ENCODE measurements at regions not wholly inside any gene's neighbourhood (a gene's known extent, or its start where the extent isn't known, plus 50 kb on each side); places are given as distances from the start of the nearest gene placed in this dataset.

- TF ChIP-seq CTCF (IDR thresholded peaks at IDR 0.05) (no peak), POLR2AphosphoS5 (IDR thresholded peaks at IDR 0.05) (no peak)
These were observed 94.0 kb upstream of the SPTLC3 start for GRCh38 chr20:12914804-12915203.

Measured in upper lobe of left lung (tissue), 4 donors.